WTC11 (cell line): ENCODE measurements at regions not wholly inside any gene's neighbourhood (a gene's known extent, or its start where the extent isn't known, plus 50 kb on each side); places are given as distances from the start of the nearest gene placed in this dataset.

ENCODE experiments used
- ATAC-seq: fragments of 200-7000 bp; cut with Tn5 transposase; 2 replicates; pipeline ENCODE4 v1.10.0; 2021; ENCODE audit warnings: mild to moderate bottlenecking, moderate library complexity
- CTCF ChIA-PET: fragments of 300-600 bp; sonication (Branson Sonifier 250); formaldehyde crosslinking; loops from one replicate; lab custom pipeline; 2021; ENCODE audit warnings: antibody characterized with exemption; lab: Charles Lee
- POLR2A ChIA-PET: fragments of 350-600 bp; sonication (Branson Sonifier 250); formaldehyde crosslinking; loops from one replicate; lab custom pipeline; 2021; ENCODE audit warnings: antibody characterized with exemption; lab: Charles Lee
- DNase-seq: peaks from one replicate; pipeline ENCODE4 v3.0.0; 2021; ENCODE audit warnings: low spot score
- H3K27ac Mint-ChIP-seq: 2 replicates; pipeline ENCODE4 v1.8.0; 2021; ENCODE audit warnings: mixed read lengths
- H3K27me3 Mint-ChIP-seq: 2 replicates; pipeline ENCODE4 v1.8.0; 2021; ENCODE audit warnings: low read depth, mild to moderate bottlenecking, moderate library complexity, mixed read lengths
- H3K36me3 Mint-ChIP-seq: 2 replicates; pipeline ENCODE4 v1.8.0; 2021; ENCODE audit warnings: mixed read lengths
- H3K4me1 Mint-ChIP-seq: 2 replicates; pipeline ENCODE4 v1.8.0; 2022; ENCODE audit warnings: mixed read lengths
- H3K4me3 Mint-ChIP-seq: 2 replicates; pipeline ENCODE4 v1.8.0; 2021; ENCODE audit warnings: mild to moderate bottlenecking, moderate library complexity, mixed read lengths
- H3K9me3 Mint-ChIP-seq: 2 replicates; pipeline ENCODE4 v1.8.0; 2021; ENCODE audit warnings: mixed read lengths
- ETV6 ChIP-seq: sonication (generic); formaldehyde crosslinking; IDR thresholded peaks from 2 replicates; pipeline ENCODE4 v1.8.1; 2022; ENCODE audit warnings: mild to moderate bottlenecking, missing genetic modification reagents
- GABPB1 ChIP-seq: sonication (generic); formaldehyde crosslinking; IDR thresholded peaks from 2 replicates; pipeline ENCODE4 v1.8.1; 2023; ENCODE audit warnings: mild to moderate bottlenecking, missing genetic modification reagents
- MXD4 ChIP-seq: fragments of 250-450 bp; sonication (Bioruptor Pico); IDR thresholded peaks from 2 replicates; pipeline ENCODE4 v1.8.0; 2021; ENCODE audit warnings: mild to moderate bottlenecking, moderate library complexity, borderline replicate concordance
- MYBL2 ChIP-seq: sonication (generic); formaldehyde crosslinking; IDR thresholded peaks from 2 replicates; pipeline ENCODE4 v1.8.1; 2023; ENCODE audit warnings: mild to moderate bottlenecking, moderate library complexity, missing genetic modification reagents
- NFATC4 ChIP-seq: fragments of 250-450 bp; sonication (Bioruptor Pico); IDR thresholded peaks from 2 replicates; pipeline ENCODE4 v1.9.0; 2021; ENCODE audit warnings: mild to moderate bottlenecking
- NR2C2 ChIP-seq: sonication (generic); formaldehyde crosslinking; IDR thresholded peaks from 2 replicates; pipeline ENCODE4 v1.8.0; 2022; ENCODE audit warnings: mild to moderate bottlenecking, missing genetic modification reagents
- RORB ChIP-seq: fragments of 250-450 bp; sonication (Bioruptor Pico); IDR thresholded peaks from 2 replicates; pipeline ENCODE4 v1.9.0; 2021; ENCODE audit warnings: mild to moderate bottlenecking
- SMAD4 ChIP-seq: sonication (generic); formaldehyde crosslinking; IDR thresholded peaks from 2 replicates; pipeline ENCODE4 v1.8.0; 2022; ENCODE audit warnings: mild to moderate bottlenecking, missing genetic modification reagents
- TCF7 ChIP-seq: sonication (generic); formaldehyde crosslinking; IDR thresholded peaks from 2 replicates; pipeline ENCODE4 v1.8.0; 2022; ENCODE audit warnings: mild to moderate bottlenecking, low read depth, missing genetic modification reagents, moderate library complexity
- ZBTB21 ChIP-seq: sonication (generic); formaldehyde crosslinking; IDR thresholded peaks from 2 replicates; pipeline ENCODE4 v1.8.1; 2023; ENCODE audit warnings: mild to moderate bottlenecking, missing genetic modification reagents, borderline replicate concordance
- ZNF219 ChIP-seq: sonication (generic); formaldehyde crosslinking; IDR thresholded peaks from 2 replicates; pipeline ENCODE4 v1.8.0; 2023; ENCODE audit warnings: missing genetic modification reagents, mild to moderate bottlenecking, borderline replicate concordance
- TF ChIP-seq, protein P1 (sequence below): sonication (generic); formaldehyde crosslinking; IDR thresholded peaks from 2 replicates; pipeline ENCODE4 v1.8.0; 2023; ENCODE audit warnings: missing genetic modification reagents
- TF ChIP-seq, protein P2 (sequence below): sonication (generic); formaldehyde crosslinking; IDR thresholded peaks from 2 replicates; pipeline ENCODE4 v1.8.1; 2022; ENCODE audit warnings: mild to moderate bottlenecking, moderate library complexity, missing genetic modification reagents
- TF ChIP-seq, protein P3 (sequence below): fragments of 250-450 bp; sonication (Bioruptor Pico); IDR thresholded peaks from 2 replicates; pipeline ENCODE4 v2.1.2; 2022; ENCODE audit warnings: mild to moderate bottlenecking, moderate library complexity
- TF ChIP-seq, protein P4 (sequence below): fragments of 250-450 bp; sonication (Bioruptor Pico); IDR thresholded peaks from 2 replicates; pipeline ENCODE4 v1.9.0; 2021; ENCODE audit warnings: moderate library complexity, mild to moderate bottlenecking, inconsistent platforms, borderline replicate concordance
- TF ChIP-seq, protein P5 (sequence below): fragments of 250-450 bp; sonication (Bioruptor Pico); IDR thresholded peaks from 2 replicates; pipeline ENCODE4 v1.9.0; 2021; ENCODE audit warnings: mild to moderate bottlenecking, borderline replicate concordance
- TF ChIP-seq, protein P6 (sequence below): fragments of 250-450 bp; sonication (Bioruptor Pico); IDR thresholded peaks from 2 replicates; pipeline ENCODE4 v1.9.0; 2021; ENCODE audit warnings: mild to moderate bottlenecking
- TF ChIP-seq, protein P7 (sequence below): sonication (generic); formaldehyde crosslinking; conservative IDR thresholded peaks from 2 replicates; pipeline ENCODE4 v1.8.1; 2022; ENCODE audit warnings: mild to moderate bottlenecking, missing genetic modification reagents

DNA sequence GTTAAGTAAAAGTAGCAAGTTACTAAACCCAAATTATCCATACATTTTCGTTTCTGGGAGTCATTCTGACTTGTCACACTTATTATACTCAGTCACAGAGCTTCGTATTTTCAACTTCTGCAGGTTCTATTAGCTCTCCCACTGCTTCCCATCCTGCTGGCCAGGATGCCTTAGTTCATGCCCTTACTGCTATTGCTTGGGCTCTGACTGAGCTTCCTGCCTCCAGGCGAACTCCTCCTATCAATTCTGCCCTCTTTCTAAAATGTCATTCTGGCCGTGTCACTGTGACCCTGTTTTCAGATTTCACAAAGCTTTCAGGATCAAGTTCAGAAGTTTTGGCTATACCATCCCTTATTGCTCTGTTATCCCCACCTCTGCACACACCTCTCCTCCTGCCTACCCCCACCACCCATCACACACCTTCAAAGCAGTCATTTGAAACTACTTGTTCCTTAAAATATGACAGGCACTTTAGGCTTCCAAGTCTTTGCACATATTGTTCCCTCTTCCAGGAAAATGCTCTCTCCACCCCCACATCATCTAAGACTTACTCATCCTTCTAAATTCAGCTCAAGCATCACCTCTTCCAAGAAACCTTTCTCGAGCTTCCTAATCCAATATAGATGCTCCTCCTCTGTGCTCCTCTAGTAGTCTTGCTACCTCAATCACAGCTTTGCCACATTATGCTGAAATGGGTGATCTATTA, 278.0 kb downstream of the BRINP2 start (continued):
- TF ChIP-seq, protein P1, sequence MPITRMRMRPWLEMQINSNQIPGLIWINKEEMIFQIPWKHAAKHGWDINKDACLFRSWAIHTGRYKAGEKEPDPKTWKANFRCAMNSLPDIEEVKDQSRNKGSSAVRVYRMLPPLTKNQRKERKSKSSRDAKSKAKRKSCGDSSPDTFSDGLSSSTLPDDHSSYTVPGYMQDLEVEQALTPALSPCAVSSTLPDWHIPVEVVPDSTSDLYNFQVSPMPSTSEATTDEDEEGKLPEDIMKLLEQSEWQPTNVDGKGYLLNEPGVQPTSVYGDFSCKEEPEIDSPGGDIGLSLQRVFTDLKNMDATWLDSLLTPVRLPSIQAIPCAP: no peak
- TF ChIP-seq, all 79 proteins: peak for 0

DNA sequence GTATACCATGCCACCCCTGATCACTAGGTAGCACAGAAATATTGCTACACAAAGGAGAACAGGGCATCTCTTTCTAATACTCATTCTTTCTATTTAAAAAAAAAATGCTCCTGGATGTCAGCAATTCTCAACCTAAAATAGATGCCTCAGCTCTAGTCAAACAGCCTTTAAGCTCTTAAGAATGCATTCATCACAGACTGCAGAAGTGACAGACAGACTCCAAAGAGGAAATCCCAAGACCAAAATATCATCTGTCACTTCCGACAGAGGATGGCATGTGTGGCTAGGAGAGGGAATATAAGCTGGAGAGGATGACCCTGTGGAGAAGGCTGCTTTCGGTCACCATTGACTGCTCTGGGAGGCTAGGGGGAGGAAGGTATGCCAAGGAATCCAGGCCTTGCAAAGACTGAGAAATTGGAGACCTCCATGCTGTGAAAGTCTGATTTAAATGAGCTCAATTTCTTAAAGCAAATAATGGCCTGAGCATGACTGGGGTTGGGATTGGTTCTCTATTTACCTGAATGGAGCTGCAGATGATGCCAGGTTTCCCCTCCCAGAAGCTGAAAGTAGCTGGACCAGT, 277.4 kb downstream of the BRINP2 start:
- ChIA-PET POLR2A (no interaction called here), CTCF (interaction anchor here (0.6 kb wide), 1 partner anchor 956 kb away, joined by 6 read pairs; no protein-coding TSS in a partner anchor)
- Mint-ChIP-seq H3K4me3 (no peak overlapping the region), H3K4me1 (0 out of 2 replicates have a peak, but pooled peaks cover 4% of the 10 kb centered on the region), H3K27me3 (no peaks in the 10 kb centered on the region), H3K27ac (no peak overlapping the region), H3K36me3 (no peaks in the 10 kb centered on the region), H3K9me3 (no peaks in the 10 kb centered on the region)
- no peak for DNase-seq
- ATAC-seq: no peak
- TF ChIP-seq, protein P2, sequence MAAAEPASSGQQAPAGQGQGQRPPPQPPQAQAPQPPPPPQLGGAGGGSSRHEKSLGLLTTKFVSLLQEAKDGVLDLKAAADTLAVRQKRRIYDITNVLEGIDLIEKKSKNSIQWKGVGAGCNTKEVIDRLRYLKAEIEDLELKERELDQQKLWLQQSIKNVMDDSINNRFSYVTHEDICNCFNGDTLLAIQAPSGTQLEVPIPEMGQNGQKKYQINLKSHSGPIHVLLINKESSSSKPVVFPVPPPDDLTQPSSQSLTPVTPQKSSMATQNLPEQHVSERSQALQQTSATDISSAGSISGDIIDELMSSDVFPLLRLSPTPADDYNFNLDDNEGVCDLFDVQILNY (CRISPR knock-in tag): no peak
- TF ChIP-seq, protein P3, sequence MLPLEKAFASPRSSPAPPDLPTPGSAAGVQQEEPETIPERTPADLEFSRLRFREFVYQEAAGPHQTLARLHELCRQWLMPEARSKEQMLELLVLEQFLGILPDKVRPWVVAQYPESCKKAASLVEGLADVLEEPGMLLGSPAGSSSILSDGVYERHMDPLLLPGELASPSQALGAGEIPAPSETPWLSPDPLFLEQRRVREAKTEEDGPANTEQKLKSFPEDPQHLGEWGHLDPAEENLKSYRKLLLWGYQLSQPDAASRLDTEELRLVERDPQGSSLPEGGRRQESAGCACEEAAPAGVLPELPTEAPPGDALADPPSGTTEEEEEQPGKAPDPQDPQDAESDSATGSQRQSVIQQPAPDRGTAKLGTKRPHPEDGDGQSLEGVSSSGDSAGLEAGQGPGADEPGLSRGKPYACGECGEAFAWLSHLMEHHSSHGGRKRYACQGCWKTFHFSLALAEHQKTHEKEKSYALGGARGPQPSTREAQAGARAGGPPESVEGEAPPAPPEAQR: no peak
- no peak for TF ChIP-seq RORB (CRISPR knock-in tag)

DNA sequence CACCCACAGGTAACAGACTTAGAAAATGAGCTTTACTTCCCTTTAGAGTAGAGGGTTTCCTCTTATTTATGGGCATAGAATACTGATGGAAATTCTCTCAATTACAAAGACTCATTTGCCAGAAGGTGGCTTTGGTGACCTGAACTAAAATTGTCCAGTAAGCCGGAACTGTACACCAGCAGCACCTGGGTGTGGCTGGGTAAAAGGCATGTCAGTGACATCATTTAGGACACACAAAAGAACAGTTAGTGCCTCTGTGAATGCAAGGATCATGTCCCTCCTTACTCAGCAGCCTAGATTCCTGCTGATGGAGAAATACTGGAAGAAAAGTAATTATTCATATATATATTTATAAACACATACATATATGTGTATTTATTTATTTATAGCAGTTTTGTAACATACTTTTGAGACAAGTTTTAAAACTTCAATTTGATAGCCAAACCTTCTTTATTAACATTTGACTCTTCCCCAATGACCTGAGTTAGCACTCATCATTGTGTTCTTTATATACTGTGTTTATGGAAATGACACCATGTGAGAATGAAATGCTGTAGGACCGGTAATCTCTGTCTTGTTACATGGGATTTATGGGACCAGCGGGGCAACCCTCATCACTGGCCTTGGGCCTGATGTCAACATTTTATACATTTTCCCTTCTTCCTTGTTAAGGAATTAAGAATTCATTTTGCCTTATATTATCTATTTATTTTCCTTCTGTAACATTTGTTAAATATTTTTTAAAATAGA, 274.4 kb downstream of the BRINP2 start:
- no peaks in the 10 kb centered on the region for H3K27me3 Mint-ChIP-seq
- no peaks in the 10 kb centered on the region for H3K36me3 Mint-ChIP-seq
- CTCF ChIA-PET: no interaction called here
- TF ChIP-seq ZBTB21 (CRISPR knock-in tag) (no peak), MYBL2 (CRISPR knock-in tag) (no peak), GABPB1 (CRISPR knock-in tag) (no peak), ZNF219 (CRISPR knock-in tag) (no peak), TCF7 (CRISPR knock-in tag) (no peak), NFATC4 (CRISPR knock-in tag) (no peak), MXD4 (no peak), SMAD4 (CRISPR knock-in tag) (no peak), NR2C2 (CRISPR knock-in tag) (no peak), ETV6 (no peak)
- TF ChIP-seq, protein P4, sequence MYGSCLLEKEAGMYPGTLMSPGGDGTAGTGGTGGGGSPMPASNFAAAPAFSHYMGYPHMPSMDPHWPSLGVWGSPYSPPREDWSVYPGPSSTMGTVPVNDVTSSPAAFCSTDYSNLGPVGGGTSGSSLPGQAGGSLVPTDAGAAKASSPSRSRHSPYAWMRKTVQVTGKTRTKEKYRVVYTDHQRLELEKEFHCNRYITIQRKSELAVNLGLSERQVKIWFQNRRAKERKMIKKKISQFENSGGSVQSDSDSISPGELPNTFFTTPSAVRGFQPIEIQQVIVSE (CRISPR knock-in tag): no peak
- TF ChIP-seq, protein P5, sequence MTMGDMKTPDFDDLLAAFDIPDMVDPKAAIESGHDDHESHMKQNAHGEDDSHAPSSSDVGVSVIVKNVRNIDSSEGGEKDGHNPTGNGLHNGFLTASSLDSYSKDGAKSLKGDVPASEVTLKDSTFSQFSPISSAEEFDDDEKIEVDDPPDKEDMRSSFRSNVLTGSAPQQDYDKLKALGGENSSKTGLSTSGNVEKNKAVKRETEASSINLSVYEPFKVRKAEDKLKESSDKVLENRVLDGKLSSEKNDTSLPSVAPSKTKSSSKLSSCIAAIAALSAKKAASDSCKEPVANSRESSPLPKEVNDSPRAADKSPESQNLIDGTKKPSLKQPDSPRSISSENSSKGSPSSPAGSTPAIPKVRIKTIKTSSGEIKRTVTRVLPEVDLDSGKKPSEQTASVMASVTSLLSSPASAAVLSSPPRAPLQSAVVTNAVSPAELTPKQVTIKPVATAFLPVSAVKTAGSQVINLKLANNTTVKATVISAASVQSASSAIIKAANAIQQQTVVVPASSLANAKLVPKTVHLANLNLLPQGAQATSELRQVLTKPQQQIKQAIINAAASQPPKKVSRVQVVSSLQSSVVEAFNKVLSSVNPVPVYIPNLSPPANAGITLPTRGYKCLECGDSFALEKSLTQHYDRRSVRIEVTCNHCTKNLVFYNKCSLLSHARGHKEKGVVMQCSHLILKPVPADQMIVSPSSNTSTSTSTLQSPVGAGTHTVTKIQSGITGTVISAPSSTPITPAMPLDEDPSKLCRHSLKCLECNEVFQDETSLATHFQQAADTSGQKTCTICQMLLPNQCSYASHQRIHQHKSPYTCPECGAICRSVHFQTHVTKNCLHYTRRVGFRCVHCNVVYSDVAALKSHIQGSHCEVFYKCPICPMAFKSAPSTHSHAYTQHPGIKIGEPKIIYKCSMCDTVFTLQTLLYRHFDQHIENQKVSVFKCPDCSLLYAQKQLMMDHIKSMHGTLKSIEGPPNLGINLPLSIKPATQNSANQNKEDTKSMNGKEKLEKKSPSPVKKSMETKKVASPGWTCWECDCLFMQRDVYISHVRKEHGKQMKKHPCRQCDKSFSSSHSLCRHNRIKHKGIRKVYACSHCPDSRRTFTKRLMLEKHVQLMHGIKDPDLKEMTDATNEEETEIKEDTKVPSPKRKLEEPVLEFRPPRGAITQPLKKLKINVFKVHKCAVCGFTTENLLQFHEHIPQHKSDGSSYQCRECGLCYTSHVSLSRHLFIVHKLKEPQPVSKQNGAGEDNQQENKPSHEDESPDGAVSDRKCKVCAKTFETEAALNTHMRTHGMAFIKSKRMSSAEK (CRISPR knock-in tag): no peak
- TF ChIP-seq, protein P6, sequence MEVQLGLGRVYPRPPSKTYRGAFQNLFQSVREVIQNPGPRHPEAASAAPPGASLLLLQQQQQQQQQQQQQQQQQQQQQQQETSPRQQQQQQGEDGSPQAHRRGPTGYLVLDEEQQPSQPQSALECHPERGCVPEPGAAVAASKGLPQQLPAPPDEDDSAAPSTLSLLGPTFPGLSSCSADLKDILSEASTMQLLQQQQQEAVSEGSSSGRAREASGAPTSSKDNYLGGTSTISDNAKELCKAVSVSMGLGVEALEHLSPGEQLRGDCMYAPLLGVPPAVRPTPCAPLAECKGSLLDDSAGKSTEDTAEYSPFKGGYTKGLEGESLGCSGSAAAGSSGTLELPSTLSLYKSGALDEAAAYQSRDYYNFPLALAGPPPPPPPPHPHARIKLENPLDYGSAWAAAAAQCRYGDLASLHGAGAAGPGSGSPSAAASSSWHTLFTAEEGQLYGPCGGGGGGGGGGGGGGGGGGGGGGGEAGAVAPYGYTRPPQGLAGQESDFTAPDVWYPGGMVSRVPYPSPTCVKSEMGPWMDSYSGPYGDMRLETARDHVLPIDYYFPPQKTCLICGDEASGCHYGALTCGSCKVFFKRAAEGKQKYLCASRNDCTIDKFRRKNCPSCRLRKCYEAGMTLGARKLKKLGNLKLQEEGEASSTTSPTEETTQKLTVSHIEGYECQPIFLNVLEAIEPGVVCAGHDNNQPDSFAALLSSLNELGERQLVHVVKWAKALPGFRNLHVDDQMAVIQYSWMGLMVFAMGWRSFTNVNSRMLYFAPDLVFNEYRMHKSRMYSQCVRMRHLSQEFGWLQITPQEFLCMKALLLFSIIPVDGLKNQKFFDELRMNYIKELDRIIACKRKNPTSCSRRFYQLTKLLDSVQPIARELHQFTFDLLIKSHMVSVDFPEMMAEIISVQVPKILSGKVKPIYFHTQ (CRISPR knock-in tag): no peak
- TF ChIP-seq, protein P7, sequence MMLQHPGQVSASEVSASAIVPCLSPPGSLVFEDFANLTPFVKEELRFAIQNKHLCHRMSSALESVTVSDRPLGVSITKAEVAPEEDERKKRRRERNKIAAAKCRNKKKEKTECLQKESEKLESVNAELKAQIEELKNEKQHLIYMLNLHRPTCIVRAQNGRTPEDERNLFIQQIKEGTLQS: no peak
- H3K4me3 Mint-ChIP-seq: no peak overlapping the region
- ATAC-seq (no peak), DNase-seq (no peak)
- no peaks in the 10 kb centered on the region for H3K9me3 Mint-ChIP-seq
- no peak overlapping the region for H3K27ac Mint-ChIP-seq
- H3K4me1 Mint-ChIP-seq: 0 out of 2 replicates have a peak, but pooled peaks cover 4% of the 10 kb centered on the region
- POLR2A ChIA-PET: no interaction called here
